HG03097 (cell line): ENCODE measurements at regions not wholly inside any gene's neighbourhood (a gene's known extent, or its start where the extent isn't known, plus 50 kb on each side); places are given as distances from the start of the nearest gene placed in this dataset.

Experiments
- ATAC-seq: cut with Tn5 transposase; IDR thresholded peaks from one replicate; pipeline ENCODE4 v1.9.1; 2021; ENCODE audit not compliant: unreplicated experiment, low FRiP score

DNA sequence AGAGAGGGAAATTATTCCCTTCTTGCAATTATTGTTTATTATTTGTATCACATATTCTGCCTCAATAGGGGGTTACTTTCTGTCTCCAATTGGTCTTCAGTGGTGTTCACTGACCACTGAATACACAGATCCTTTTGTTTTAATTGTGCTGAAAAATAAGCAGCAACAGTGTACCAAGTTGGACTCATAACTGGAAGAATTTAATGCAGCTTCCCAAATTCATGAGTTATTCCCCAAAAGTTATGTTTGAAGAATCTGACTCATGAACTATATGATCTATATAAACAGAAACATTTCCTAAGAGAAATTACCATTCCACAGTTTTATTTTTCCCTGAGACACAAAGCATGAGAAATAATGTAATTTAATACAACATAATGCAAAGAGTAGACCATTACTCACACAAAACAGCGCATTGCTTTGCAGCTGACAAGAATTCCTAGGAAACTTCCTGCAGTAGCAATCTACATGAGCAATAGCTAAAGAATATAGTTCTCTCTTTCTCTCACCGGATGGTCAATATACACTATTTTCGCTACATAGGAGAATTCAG lies 479.2 kb downstream of the HTR7 start:
- ATAC-seq = no peak

DNA sequence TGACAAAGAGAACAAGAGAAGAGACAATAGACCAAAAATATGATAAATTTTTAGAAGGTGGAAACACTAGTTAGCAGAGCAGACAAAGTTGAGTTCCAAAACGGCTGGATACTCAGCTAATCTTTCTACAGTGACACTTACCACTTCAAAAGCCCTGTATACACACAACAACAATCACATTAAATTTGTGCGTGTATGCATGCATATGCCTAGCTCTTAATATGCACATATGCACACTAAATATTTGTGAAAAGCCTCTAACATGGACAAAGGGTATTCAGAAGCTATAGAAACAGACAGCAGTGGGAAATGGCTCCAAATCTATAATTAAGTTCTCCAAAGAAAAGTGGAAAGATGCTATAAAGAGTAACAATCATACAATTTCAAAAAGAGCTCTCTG lies 476.4 kb downstream of the HTR7 start:
- ATAC-seq = no peak

- no peak for ATAC-seq
Observed at GRCh38 chr10:90389876-90390275, 468.0 kb downstream of the HTR7 start.

DNA sequence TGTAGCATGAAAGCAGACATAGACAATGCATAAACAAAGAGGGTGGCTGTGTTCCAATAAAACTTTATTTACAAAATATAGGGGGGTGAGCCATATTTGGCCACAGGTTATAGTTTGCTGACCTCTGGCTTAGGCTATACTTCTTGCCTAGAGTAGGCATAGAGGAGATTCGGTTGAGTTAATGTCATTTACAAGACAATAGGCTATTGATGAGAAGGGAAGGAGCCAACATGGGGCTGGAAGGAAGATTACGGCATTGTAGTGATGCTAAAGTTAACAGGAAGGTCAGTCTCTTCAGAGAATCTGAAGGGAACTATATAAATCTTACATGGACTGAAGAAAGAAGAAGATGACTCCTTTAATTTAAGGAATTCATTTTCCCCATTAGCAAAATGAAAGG lies 463.5 kb downstream of the HTR7 start:
- no peak for ATAC-seq

DNA sequence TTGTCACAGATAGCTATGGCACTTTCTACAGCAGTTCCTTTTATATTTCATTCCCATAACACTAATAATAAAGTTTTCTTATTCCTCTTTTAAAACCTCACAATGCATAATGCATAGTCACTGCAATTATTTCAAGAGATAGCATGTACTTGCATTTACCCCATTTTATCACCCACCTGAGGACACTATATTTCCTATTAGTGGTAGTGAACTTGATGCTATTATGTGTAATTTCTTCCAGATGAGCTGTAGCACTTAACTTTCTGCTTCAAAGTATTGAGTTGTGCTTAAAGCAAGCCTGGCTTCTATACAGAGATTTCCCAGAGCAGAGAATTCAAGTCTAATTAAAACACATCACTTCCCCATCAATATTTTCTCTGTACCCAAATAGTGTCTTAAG lies 461.1 kb downstream of the HTR7 start:
- no peak for ATAC-seq

DNA sequence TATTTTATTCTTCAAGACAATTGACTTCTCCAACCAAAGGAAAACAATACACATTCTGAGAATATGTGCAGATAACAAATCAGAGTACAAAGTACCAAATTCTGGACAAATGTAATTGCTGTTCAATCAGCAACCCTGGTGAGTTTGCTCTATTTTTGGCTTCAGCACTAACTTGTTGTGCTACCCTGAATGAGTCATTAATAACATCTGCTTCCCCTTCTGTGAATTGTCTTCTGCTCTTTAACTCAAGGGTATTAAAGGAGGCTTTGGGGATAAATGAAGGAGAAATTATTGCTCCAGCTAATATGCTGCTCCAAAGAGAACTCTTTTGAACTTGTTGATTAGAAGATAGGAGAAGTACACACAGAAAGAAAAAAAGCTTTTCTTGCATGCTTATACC lies 459.3 kb downstream of the HTR7 start:
- ATAC-seq = no peak

- no peak for ATAC-seq
Observed at GRCh38 chr10:90399782-90400181, 458.1 kb downstream of the HTR7 start.

DNA sequence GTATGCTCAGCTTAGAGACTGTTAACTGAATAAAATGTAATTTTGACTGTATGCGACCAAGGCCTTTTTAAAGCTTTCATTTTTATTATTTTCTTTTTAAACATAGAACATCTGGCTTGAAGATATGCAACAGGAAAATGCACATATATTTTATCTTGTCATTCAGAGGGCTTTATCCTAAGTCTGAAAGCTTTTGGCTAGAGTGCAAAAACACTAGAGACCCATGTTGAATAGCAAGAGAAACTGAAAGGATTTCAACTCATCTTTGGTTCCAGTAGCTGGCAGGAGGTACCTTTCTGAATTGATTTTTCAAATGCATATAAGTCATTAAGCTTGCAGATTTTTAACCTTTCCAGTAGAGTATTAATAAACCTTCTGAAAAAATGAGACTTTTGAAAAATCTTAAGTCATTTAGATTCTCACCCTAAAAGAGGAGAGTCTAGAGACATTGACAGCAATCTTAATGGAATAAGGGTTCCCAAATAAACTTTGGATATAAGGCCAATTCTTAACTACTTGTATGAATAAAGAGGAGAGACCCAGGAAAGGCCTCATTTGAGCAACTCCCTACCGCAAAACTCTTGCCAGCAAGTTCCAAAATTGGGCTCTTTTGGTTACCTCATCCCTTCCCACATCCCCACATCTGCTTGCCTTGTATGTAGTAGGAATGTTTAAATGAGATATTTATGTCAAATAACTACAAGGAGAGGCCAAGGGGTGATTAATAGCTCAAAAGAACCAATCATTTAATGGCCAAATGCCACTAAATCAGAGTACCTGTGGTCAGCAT lies 454.4 kb downstream of the HTR7 start:
- ATAC-seq = no peak

GRCh38 chr10:90407131-90407530 lies 450.7 kb downstream of the HTR7 start:
- no peak for ATAC-seq

- ATAC-seq = no peak
Observed at GRCh38 chr10:90407851-90408250, 450.0 kb downstream of the HTR7 start.

GRCh38 chr10:90412582-90412981 lies 445.3 kb downstream of the HTR7 start:
- ATAC-seq = no peak

DNA sequence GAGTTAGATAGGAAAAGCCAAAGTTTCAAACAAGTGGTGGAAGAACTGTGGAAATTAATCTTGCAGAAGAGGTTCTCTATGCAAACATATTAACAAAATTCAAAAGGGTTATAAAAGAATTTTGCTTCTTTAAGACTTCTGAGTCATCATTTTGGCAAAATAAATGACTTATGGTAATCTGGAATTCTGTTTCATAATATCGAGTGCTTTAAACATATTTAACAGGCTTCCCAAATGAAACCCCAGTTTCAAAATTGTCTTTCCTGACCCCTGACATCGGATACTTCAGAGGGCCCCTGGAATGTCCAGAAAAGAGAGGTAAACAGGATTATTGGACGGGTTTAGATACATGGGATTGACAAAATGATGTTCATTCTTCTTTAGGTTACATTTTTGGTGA lies 444.6 kb downstream of the HTR7 start:
- no peak for ATAC-seq

DNA sequence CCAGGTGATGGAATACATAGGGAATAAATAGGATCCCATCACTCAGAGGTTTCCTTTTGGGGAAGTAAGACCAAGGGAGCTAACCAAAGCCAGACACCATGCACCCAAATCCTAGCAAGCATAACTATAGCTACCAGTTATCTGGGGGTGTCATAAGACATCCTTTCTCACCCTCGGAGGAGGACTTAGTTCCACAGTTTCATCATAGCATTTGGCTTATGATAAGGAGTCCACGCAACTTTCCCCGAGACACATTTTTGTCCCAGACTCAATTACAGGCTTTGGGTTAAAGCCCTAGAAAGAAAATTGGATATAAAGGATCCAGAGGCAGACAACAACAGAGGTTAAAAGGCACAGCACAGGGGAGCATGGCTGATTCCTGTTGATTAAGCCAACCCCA lies 442.9 kb downstream of the HTR7 start:
- ATAC-seq = no peak

- no peak for ATAC-seq
Observed at GRCh38 chr10:90417029-90417428, 440.8 kb downstream of the HTR7 start.

GRCh38 chr10:90417476-90418210 lies 440.2 kb downstream of the HTR7 start:
- no peak for ATAC-seq

DNA sequence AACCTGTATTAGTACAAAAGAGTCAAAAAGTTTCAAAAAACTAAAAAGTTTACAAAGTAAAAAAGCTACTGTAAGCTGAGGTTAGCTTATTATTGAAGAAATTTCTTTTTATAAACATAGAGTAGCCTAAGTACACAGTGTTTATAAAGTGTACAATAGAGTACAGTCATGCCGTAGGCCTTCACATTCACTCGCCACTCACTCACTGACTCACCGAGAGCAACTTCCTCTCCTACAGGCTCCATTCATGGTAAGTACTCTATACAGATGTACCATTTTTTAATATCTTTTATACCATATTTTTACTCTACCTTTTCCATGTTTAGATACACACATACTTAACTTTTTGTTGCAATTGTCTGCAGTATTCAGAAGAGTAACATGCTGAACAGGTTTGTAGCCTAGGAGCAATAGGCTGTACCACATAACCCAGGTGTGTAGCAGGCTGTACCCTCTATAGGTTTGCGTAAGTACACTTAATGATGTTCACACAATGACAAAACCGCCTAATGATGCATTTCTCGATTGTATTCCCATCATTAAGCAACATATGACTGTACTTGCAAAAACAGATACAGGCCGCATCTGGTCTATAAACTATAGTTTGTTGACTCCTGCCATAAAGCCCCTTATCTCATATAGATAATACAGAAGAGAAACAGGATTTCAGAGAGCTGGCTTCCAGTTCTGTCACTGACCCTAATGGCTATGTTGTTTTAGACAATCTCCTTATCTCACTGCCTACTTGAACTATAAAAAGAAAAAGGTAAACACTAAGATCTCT lies 438.8 kb downstream of the HTR7 start:
- no peak for ATAC-seq

GRCh38 chr10:90420637-90421318 lies 437.1 kb downstream of the HTR7 start:
- peak; percentile 81 for ATAC-seq

- no peak for ATAC-seq
Observed at GRCh38 chr10:90421874-90422273, 436.0 kb downstream of the HTR7 start.

DNA sequence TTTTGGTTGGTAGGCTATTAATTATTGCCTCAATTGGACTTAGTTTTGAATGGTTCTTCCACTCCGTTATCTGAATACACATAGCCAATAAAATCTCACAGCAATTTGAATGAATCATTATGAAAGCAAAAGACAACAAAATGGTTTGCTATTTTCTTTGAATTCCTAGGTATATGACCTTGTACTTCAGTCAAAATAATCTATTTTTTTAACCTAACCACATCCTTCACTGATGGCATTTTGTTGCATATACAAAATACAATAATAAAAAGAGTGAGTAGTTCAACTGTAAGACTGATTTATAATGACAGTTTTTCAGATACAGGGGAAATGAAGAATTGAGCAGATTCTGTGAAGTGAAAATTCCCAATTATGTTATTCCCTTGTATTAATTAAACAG lies 433.1 kb downstream of the HTR7 start:
- ATAC-seq = no peak

DNA sequence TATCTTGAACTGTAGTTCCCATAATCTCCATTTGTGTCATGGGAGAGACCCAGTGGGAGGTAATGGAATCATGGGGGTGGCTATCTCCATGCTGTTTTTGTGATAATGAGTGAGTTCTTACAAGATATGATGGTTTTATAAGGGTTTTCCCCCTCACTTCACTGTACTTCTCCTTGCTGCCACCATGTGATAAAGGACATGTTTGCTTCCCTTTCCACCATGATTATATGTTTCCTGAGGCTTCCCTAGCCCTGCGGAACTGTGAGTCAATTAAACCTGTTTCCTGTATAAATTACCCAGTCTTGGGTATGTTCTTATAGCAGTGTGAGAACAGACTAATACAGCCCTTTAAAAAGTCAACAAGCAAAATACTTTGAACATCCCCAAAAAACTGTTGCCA lies 427.7 kb downstream of the HTR7 start:
- no peak for ATAC-seq

DNA sequence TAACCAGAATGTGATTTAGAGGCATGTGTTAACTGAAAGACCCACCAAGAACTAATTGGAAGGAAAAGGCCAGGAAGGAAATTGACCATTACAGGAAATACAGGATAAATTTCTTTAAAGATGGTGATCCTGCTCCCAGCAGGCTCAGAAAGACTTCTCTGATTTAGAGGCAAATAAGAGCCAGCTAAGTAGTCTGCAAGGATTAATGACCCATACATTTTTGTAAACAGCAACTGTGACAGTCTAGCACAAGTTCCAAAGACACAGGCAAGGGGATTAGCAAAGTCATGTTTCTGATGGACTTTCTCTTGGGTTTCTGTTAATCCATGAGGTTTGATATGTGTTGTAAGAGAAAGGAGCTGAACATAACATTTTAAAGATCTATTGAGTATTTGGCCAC lies 425.0 kb downstream of the HTR7 start:
- ATAC-seq = no peak
